Neural progenitor cell (in vitro differentiated cells): ENCODE measurements at regions not wholly inside any gene's neighbourhood (a gene's known extent, or its start where the extent isn't known, plus 50 kb on each side); places are given as distances from the start of the nearest gene placed in this dataset.

Experiments used
- CTCF ChIP-seq: fragments of 200-600 bp; sonication (generic); IDR thresholded peaks from 2 replicates; pipeline ENCODE4 v1.5.1; 2017; ENCODE audit warnings: antibody characterized with exemption, mild to moderate bottlenecking
- EZH2phosphoT487 ChIP-seq: fragments of 200-600 bp; sonication (generic); IDR thresholded peaks from 2 replicates; pipeline ENCODE4 v1.6.1; 2017; ENCODE audit warnings: antibody characterized with exemption

- TF ChIP-seq EZH2phosphoT487 (no peak), CTCF (no peak)
These were observed 153.4 kb upstream of the CTNNA2 start for GRCh38 chr2:79359419-79359818.
